Choroid plexus epithelial cell (primary cell): ENCODE measurements at regions not wholly inside any gene's neighbourhood (a gene's known extent, or its start where the extent isn't known, plus 50 kb on each side); places are given as distances from the start of the nearest gene placed in this dataset.

Source experiments
- DNase-seq: peaks from one replicate; pipeline ENCODE4 v3.0.0-alpha.2; 2010; ENCODE audit warnings: low read depth
- H3K4me3 ChIP-seq: 2 replicates; pipeline ENCODE4 v1.5.1; 2011; ENCODE audit warnings: low read depth, mild to moderate bottlenecking, control low read depth, low read length, moderate library complexity
- CTCF ChIP-seq: conservative IDR thresholded peaks from 2 replicates; pipeline ENCODE4 v1.5.1; 2011; ENCODE audit warnings: low read depth, mild to moderate bottlenecking, control low read depth, inconsistent platforms, low read length, moderate library complexity

GRCh38 chr12:115543269-115543668 is 734.2 kb downstream of the MED13L start:
- TF ChIP-seq CTCF = no peak
- H3K4me3 ChIP-seq = no peak overlapping the region
- DNase-seq = no peak

- no peak for DNase-seq
- no peak overlapping the region for H3K4me3 ChIP-seq
- TF ChIP-seq CTCF = no peak
Measured at GRCh38 chr12:115542656-115543055, 734.8 kb downstream of the MED13L start.

GRCh38 chr12:115541891-115542421 is 735.5 kb downstream of the MED13L start:
- no peak for DNase-seq
- TF ChIP-seq CTCF = no peak
- H3K4me3 ChIP-seq = no peak overlapping the region

- DNase-seq = no peak
- TF ChIP-seq CTCF = no peak
- no peak overlapping the region for H3K4me3 ChIP-seq
Measured at GRCh38 chr12:115528466-115528865, 749.0 kb downstream of the MED13L start.

- DNase-seq = no peak
- no peak overlapping the region for H3K4me3 ChIP-seq
- TF ChIP-seq CTCF = no peak
Measured at GRCh38 chr12:115521771-115522409, 755.6 kb downstream of the MED13L start.

GRCh38 chr12:115519887-115520286 is 757.6 kb downstream of the MED13L start:
- DNase-seq = no peak
- no peak overlapping the region for H3K4me3 ChIP-seq
- TF ChIP-seq CTCF = no peak

GRCh38 chr12:115519359-115519758 is 758.1 kb downstream of the MED13L start:
- H3K4me3 ChIP-seq = no peak overlapping the region
- no peak for TF ChIP-seq CTCF
- no peak for DNase-seq
